ENCODE measurements at regions not wholly inside any gene's neighbourhood (a gene's known extent, or its start where the extent isn't known, plus 50 kb on each side); places are given as distances from the start of the nearest gene placed in this dataset.

DNA sequence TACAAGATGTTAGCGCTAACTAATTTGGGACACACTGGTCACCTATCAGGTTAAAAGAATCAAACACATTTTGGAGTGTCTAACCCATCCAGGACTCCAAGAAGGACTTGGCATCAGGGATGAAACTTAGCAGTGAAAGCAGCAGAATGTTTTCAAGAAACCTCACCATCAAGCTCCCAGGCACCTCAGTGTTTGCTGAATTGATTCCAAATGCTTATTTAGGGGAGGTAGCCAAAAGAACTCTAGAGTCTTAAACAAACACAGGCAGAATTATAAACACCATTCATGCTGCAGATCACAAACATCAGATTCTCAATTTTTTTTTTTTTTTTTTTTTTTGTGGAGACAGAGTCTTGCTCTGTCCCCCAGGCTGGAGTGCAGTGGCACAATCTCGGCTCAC is 122.8 kb upstream of the UXS1 start:
- Mint-ChIP-seq H3K4me3 (ENCODE audit: low read depth) (no peak overlapping the region), H3K9me3 (ENCODE audit: low read depth) (peaks cover 14% of the 10 kb centered on the region), H3K36me3 (ENCODE audit: insufficient read depth) (no peaks in the 10 kb centered on the region), H3K27me3 (peaks cover 4% of the 10 kb centered on the region), H3K4me1 (ENCODE audit: low read depth) (peaks cover 23% of the 10 kb centered on the region), H3K27ac (no peak overlapping the region)
- no peak for DNase-seq (ENCODE audit: low spot score, unreplicated experiment)
- no peak for TF ChIP-seq CTCF (IDR thresholded peaks at IDR 0.05; ENCODE audit: unreplicated experiment)

- Mint-ChIP-seq H3K27ac (no peak overlapping the region), H3K27me3 (peaks cover 8% of the 10 kb centered on the region), H3K4me1 (ENCODE audit: low read depth) (peaks cover 19% of the 10 kb centered on the region), H3K36me3 (ENCODE audit: insufficient read depth) (no peaks in the 10 kb centered on the region), H3K9me3 (ENCODE audit: low read depth) (peaks cover 3% of the 10 kb centered on the region), H3K4me3 (ENCODE audit: low read depth) (no peak overlapping the region)
- TF ChIP-seq CTCF (IDR thresholded peaks at IDR 0.05; ENCODE audit: unreplicated experiment) = no peak
- DNase-seq (ENCODE audit: low spot score, unreplicated experiment) = no peak
Measured at GRCh38 chr2:106314444-106314843, 120.3 kb upstream of the UXS1 start.

GRCh38 chr2:106311041-106311370 is 116.9 kb upstream of the UXS1 start:
- no peak overlapping the region for H3K27ac Mint-ChIP-seq
- H3K36me3 Mint-ChIP-seq (ENCODE audit: insufficient read depth) = no peaks in the 10 kb centered on the region
- peaks cover 3% of the 10 kb centered on the region for H3K9me3 Mint-ChIP-seq (ENCODE audit: low read depth)
- H3K4me3 Mint-ChIP-seq (ENCODE audit: low read depth) = no peak overlapping the region
- peaks cover 14% of the 10 kb centered on the region for H3K27me3 Mint-ChIP-seq
- H3K4me1 Mint-ChIP-seq (ENCODE audit: low read depth) = peaks cover 5% of the 10 kb centered on the region
- TF ChIP-seq CTCF (IDR thresholded peaks at IDR 0.05; ENCODE audit: unreplicated experiment) = no peak
- no peak for DNase-seq (ENCODE audit: low spot score, unreplicated experiment)

DNA sequence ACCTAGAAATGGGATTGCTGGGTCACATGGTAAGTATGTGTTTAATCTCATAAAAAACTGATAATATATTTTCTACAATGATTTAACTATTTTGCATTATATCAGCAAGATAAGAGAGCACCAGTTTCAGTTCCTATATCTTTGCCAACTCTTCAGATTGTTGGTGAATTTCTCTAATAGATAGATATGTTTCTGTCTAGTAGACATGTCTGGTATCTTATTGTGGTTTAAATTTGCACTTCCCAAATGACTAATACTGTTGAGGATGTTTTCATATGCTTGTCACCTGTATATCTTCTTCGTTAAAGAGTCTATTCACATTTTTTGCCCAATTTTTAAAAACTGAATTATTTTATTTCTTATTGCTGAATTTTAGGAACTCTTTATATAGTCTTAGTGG is 113.8 kb upstream of the UXS1 start:
- Mint-ChIP-seq H3K27me3 (peaks cover 10% of the 10 kb centered on the region), H3K27ac (no peak overlapping the region), H3K4me3 (ENCODE audit: low read depth) (no peak overlapping the region), H3K4me1 (ENCODE audit: low read depth) (no peaks in the 10 kb centered on the region), H3K9me3 (ENCODE audit: low read depth) (peaks cover 4% of the 10 kb centered on the region), H3K36me3 (ENCODE audit: insufficient read depth) (no peaks in the 10 kb centered on the region)
- TF ChIP-seq CTCF (IDR thresholded peaks at IDR 0.05; ENCODE audit: unreplicated experiment) = no peak
- DNase-seq (ENCODE audit: low spot score, unreplicated experiment) = no peak

- H3K36me3 Mint-ChIP-seq (ENCODE audit: insufficient read depth) = no peaks in the 10 kb centered on the region
Measured at GRCh38 chr2:106306387-106306786, 112.3 kb upstream of the UXS1 start.

More at GRCh38 chr2:106306387-106306786, 112.3 kb upstream of the UXS1 start:
- no peak for DNase-seq (ENCODE audit: low spot score, unreplicated experiment)
- H3K27me3 Mint-ChIP-seq = peaks cover 10% of the 10 kb centered on the region
- H3K9me3 Mint-ChIP-seq (ENCODE audit: low read depth) = peaks cover 4% of the 10 kb centered on the region
- no peak overlapping the region for H3K4me3 Mint-ChIP-seq (ENCODE audit: low read depth)
- no peaks in the 10 kb centered on the region for H3K4me1 Mint-ChIP-seq (ENCODE audit: low read depth)
- no peak for TF ChIP-seq CTCF (IDR thresholded peaks at IDR 0.05; ENCODE audit: unreplicated experiment)
- H3K27ac Mint-ChIP-seq = no peak overlapping the region
